HEK293 (cell line): ENCODE measurements at regions not wholly inside any gene's neighbourhood (a gene's known extent, or its start where the extent isn't known, plus 50 kb on each side); places are given as distances from the start of the nearest gene placed in this dataset.

Source experiments
- CTCF ChIA-PET: fragments of 350-600 bp; formaldehyde crosslinking; extraction: SDS; loops from one replicate; lab custom pipeline; 2021; ENCODE audit warnings: antibody characterized with exemption; lab: Yijun Ruan, JAX
- POLR2A ChIA-PET: fragments of 300-600 bp; formaldehyde crosslinking; extraction: SDS; loops from one replicate; lab custom pipeline; 2020; ENCODE audit warnings: antibody characterized with exemption, inconsistent platforms; lab: Yijun Ruan, JAX
- H3K27ac ChIP-seq: fragments of 200-500 bp; sonication (Bioruptor generic); 2 replicates; pipeline ENCODE4 v1.5.1; 2014; ENCODE audit warnings: low read depth, low read length, control low read depth, inconsistent platforms; ENCODE audit errors: extremely low read depth
- H3K36me3 ChIP-seq, 2 experiments: fragments of 200-500 bp in 1 of 2; sonication (Bioruptor generic) in 1 of 2; 1 replicate in 1 of 2; 2 replicates in 1 of 2; pipeline ENCODE4 v1.5.1; 2014 to 2017; ENCODE audit warnings: inconsistent platforms in 2 of 2, low read length in 2 of 2; ENCODE audit not compliant: control insufficient read depth in 2 of 2, insufficient read depth in 1 of 2
- H3K4me1 ChIP-seq: fragments of 200-500 bp; sonication (Bioruptor generic); 2 replicates; pipeline ENCODE4 v1.5.1; 2014; ENCODE audit warnings: mild to moderate bottlenecking, low read length, inconsistent platforms; ENCODE audit not compliant: control insufficient read depth, insufficient read depth
- H3K4me3 ChIP-seq: 2 replicates; pipeline ENCODE4 v1.5.1; 2011; ENCODE audit warnings: low read depth, mild to moderate bottlenecking, control low read depth, low read length, moderate library complexity
- H3K9me3 ChIP-seq: fragments of 200-500 bp; sonication (Bioruptor generic); 2 replicates; pipeline ENCODE4 v1.5.1; 2014; ENCODE audit warnings: low read depth, low read length, inconsistent platforms; ENCODE audit not compliant: control insufficient read depth, insufficient read depth
- FEZF1 ChIP-seq: fragments of 450-650 bp; formaldehyde crosslinking; IDR thresholded peaks from 2 replicates; pipeline ENCODE4 v1.5.1; 2016; ENCODE audit warnings: missing biosample characterization, missing genetic modification characterization
- HIC1 ChIP-seq: fragments of 450-650 bp; formaldehyde crosslinking; IDR thresholded peaks from 2 replicates; pipeline ENCODE4 v1.5.1; 2016; ENCODE audit warnings: missing biosample characterization, missing genetic modification characterization
- HOXA7 ChIP-seq: sonication (generic); formaldehyde crosslinking; IDR thresholded peaks from 2 replicates; pipeline ENCODE4 v1.8.1; 2022; ENCODE audit warnings: missing genetic modification reagents, borderline replicate concordance
- KLF16 ChIP-seq: fragments of 450-650 bp; formaldehyde crosslinking; IDR thresholded peaks from 2 replicates; pipeline ENCODE4 v1.5.1; 2017; ENCODE audit warnings: missing biosample characterization, missing genetic modification characterization
- KLF8 ChIP-seq: fragments of 450-650 bp; formaldehyde crosslinking; IDR thresholded peaks from 2 replicates; pipeline ENCODE4 v1.5.1; 2016; ENCODE audit warnings: missing biosample characterization, missing genetic modification characterization
- KLF9 ChIP-seq: fragments of 450-650 bp; formaldehyde crosslinking; IDR thresholded peaks from 2 replicates; pipeline ENCODE4 v1.5.1; 2016; ENCODE audit warnings: missing biosample characterization, missing genetic modification characterization, low read depth
- PBX3 ChIP-seq: sonication (generic); formaldehyde crosslinking; IDR thresholded peaks from 2 replicates; pipeline ENCODE4 v1.8.1; 2022; ENCODE audit warnings: mild to moderate bottlenecking, moderate library complexity, missing genetic modification reagents
- PRDM4 ChIP-seq: fragments of 450-650 bp; formaldehyde crosslinking; IDR thresholded peaks from 2 replicates; pipeline ENCODE4 v1.5.1; 2017; ENCODE audit warnings: missing biosample characterization, missing genetic modification characterization
- SALL2 ChIP-seq: fragments of 450-650 bp; formaldehyde crosslinking; IDR thresholded peaks from 2 replicates; pipeline ENCODE4 v1.5.0; 2017; ENCODE audit warnings: missing biosample characterization, mild to moderate bottlenecking, missing genetic modification characterization, borderline replicate concordance
- TCF7L2 ChIP-seq: IDR thresholded peaks from 2 replicates; pipeline ENCODE4 v1.6.1; 2011; ENCODE audit warnings: low read depth, mild to moderate bottlenecking, inconsistent platforms, low read length, moderate library complexity, borderline replicate concordance
- ZBTB44 ChIP-seq: fragments of 450-650 bp; IDR thresholded peaks from 2 replicates; pipeline ENCODE4 v1.5.1; 2018; ENCODE audit warnings: missing biosample characterization, mild to moderate bottlenecking, missing genetic modification characterization
- ZEB2 ChIP-seq: fragments of 450-650 bp; formaldehyde crosslinking; IDR thresholded peaks from 2 replicates; pipeline ENCODE4 v1.5.1; 2016; ENCODE audit warnings: missing biosample characterization, missing genetic modification characterization
- ZFP3 ChIP-seq: fragments of 450-650 bp; formaldehyde crosslinking; IDR thresholded peaks from 2 replicates; pipeline ENCODE4 v1.5.1; 2016; ENCODE audit warnings: low read depth, missing biosample characterization, missing genetic modification characterization
- ZIC2 ChIP-seq: fragments of 450-650 bp; formaldehyde crosslinking; IDR thresholded peaks from 2 replicates; pipeline ENCODE4 v1.5.1; 2016; ENCODE audit warnings: missing biosample characterization, missing genetic modification characterization
- ZNF175 ChIP-seq: fragments of 450-650 bp; formaldehyde crosslinking; IDR thresholded peaks from 2 replicates; pipeline ENCODE4 v1.5.1; 2016; ENCODE audit warnings: missing biosample characterization, missing genetic modification characterization
- ZNF18 ChIP-seq: fragments of 450-650 bp; formaldehyde crosslinking; IDR thresholded peaks from 2 replicates; pipeline ENCODE4 v1.5.1; 2016; ENCODE audit warnings: missing biosample characterization, missing genetic modification characterization
- ZNF23 ChIP-seq: fragments of 450-650 bp; formaldehyde crosslinking; IDR thresholded peaks from 2 replicates; pipeline ENCODE4 v1.5.1; 2016; ENCODE audit warnings: missing biosample characterization, missing genetic modification characterization, borderline replicate concordance
- ZNF513 ChIP-seq: fragments of 450-650 bp; IDR thresholded peaks from 2 replicates; pipeline ENCODE4 v1.5.1; 2018; ENCODE audit warnings: missing biosample characterization, missing genetic modification characterization
- ZNF530 ChIP-seq: fragments of 450-650 bp; formaldehyde crosslinking; IDR thresholded peaks from 2 replicates; pipeline ENCODE4 v1.5.1; 2016; ENCODE audit warnings: low read depth, missing biosample characterization, missing genetic modification characterization
- ZNF549 ChIP-seq: fragments of 450-650 bp; IDR thresholded peaks from 2 replicates; pipeline ENCODE4 v1.5.1; 2018; ENCODE audit warnings: missing biosample characterization, missing genetic modification characterization, mild to moderate bottlenecking, inconsistent platforms, moderate library complexity
- ZNF596 ChIP-seq: fragments of 450-650 bp; IDR thresholded peaks from 2 replicates; pipeline ENCODE4 v1.5.0; 2018; ENCODE audit warnings: missing biosample characterization, mild to moderate bottlenecking, missing genetic modification characterization, moderate library complexity
- ZNF623 ChIP-seq: fragments of 450-650 bp; formaldehyde crosslinking; IDR thresholded peaks from 2 replicates; pipeline ENCODE4 v1.5.1; 2016; ENCODE audit warnings: missing biosample characterization, missing genetic modification characterization
- ZNF629 ChIP-seq: fragments of 450-650 bp; formaldehyde crosslinking; IDR thresholded peaks from 2 replicates; pipeline ENCODE4 v1.5.1; 2017; ENCODE audit warnings: missing biosample characterization, missing genetic modification characterization
- ZNF707 ChIP-seq: fragments of 450-650 bp; formaldehyde crosslinking; IDR thresholded peaks from 2 replicates; pipeline ENCODE4 v1.5.1; 2016; ENCODE audit warnings: missing biosample characterization, missing genetic modification characterization
- ZNF777 ChIP-seq: fragments of 450-650 bp; formaldehyde crosslinking; IDR thresholded peaks from 2 replicates; pipeline ENCODE4 v1.5.1; 2017; ENCODE audit warnings: missing biosample characterization, missing genetic modification characterization, borderline replicate concordance
- ZXDB ChIP-seq: fragments of 450-650 bp; formaldehyde crosslinking; IDR thresholded peaks from 2 replicates; pipeline ENCODE4 v1.5.1; 2016; ENCODE audit warnings: missing biosample characterization, missing genetic modification characterization

GRCh38 chr14:101188571-101188915 is 285.0 kb upstream of the RTL1 start:
- TF ChIP-seq HOXA7, result no peak
- TF ChIP-seq ZNF777, result no peak
- no peak for TF ChIP-seq ZNF18 (tag by site-specific recombination)
- no peak for TF ChIP-seq KLF8 (tag by site-specific recombination)
- no peak for TF ChIP-seq KLF9 (tag by site-specific recombination)
- TF ChIP-seq ZNF549 (tag by site-specific recombination), result no peak
- no peak for TF ChIP-seq KLF16
- no peak for TF ChIP-seq ZBTB44 (tag by site-specific recombination)
- no peak for TF ChIP-seq ZXDB (tag by site-specific recombination)
- no peak for TF ChIP-seq HIC1 (tag by site-specific recombination)
- TF ChIP-seq ZNF596, result no peak
- TF ChIP-seq ZNF707 (tag by site-specific recombination), result no peak
- TF ChIP-seq ZNF175, result no peak
- TF ChIP-seq ZNF513, result no peak
- TF ChIP-seq ZNF623 (tag by site-specific recombination), result no peak
- TF ChIP-seq PBX3 (CRISPR knock-in tag), result no peak
- TF ChIP-seq ZNF530, result no peak
- no peak for TF ChIP-seq TCF7L2
- no peak for TF ChIP-seq ZEB2 (tag by site-specific recombination)
- TF ChIP-seq, all 188 proteins: peak for 0
- Histone ChIP-seq H3K27ac (no peak overlapping the region), H3K4me1 (no peaks in the 10 kb centered on the region), H3K9me3 (no peaks in the 10 kb centered on the region), H3K4me3 (no peak overlapping the region), H3K36me3 (no peaks in the 10 kb centered on the region)
- POLR2A ChIA-PET, result no interaction called here
- CTCF ChIA-PET, result interaction anchor here (0.7 kb wide), 1 partner anchor 221 kb away, joined by 3 read pairs; no protein-coding TSS in a partner anchor

GRCh38 chr14:101189266-101189665 is 285.7 kb upstream of the RTL1 start:
- CTCF ChIA-PET, result no interaction called here
- H3K27ac ChIP-seq, result no peak overlapping the region
- no peaks in the 10 kb centered on the region for H3K36me3 ChIP-seq
- no peaks in the 10 kb centered on the region for H3K9me3 ChIP-seq
- POLR2A ChIA-PET, result no interaction called here
- no peak overlapping the region for H3K4me3 ChIP-seq
- no peaks in the 10 kb centered on the region for H3K4me1 ChIP-seq
- TF ChIP-seq FEZF1 (tag by site-specific recombination) (no peak), ZNF549 (tag by site-specific recombination) (no peak), ZNF23 (tag by site-specific recombination) (no peak), SALL2 (tag by site-specific recombination) (no peak), PRDM4 (tag by site-specific recombination) (no peak), ZFP3 (no peak), ZIC2 (tag by site-specific recombination) (no peak), ZNF629 (tag by site-specific recombination) (no peak)
